PC-9 (cell line): ENCODE measurements at regions not wholly inside any gene's neighbourhood (a gene's known extent, or its start where the extent isn't known, plus 50 kb on each side); places are given as distances from the start of the nearest gene placed in this dataset.

Source experiments
- BruUV-seq: library from RNA; stranded (reverse); fragments of 400-500 nt; replicated peaks from 2 replicates; lab custom pipeline; 2021; lab: Mats Ljungman, UMichigan
- CTCF ChIA-PET: fragments of 300-600 bp; sonication (Branson Sonifier 250); formaldehyde crosslinking; loops from one replicate; lab custom pipeline; 2022; ENCODE audit warnings: antibody characterized with exemption; lab: Charles Lee
- POLR2A ChIA-PET: fragments of 300-600 bp; sonication (Branson Sonifier 250); formaldehyde crosslinking; loops from one replicate; lab custom pipeline; 2022; ENCODE audit warnings: antibody characterized with exemption; ENCODE audit not compliant: unreplicated experiment; lab: Charles Lee
- DNase-seq, 2 experiments: peaks; one replicate each; pipeline versions ENCODE4 v3.0.0 to v3.0.0-alpha.2; 2015 to 2022; ENCODE audit warnings: mixed read lengths in 1 of 2
- H2AFZ ChIP-seq: fragments of 200-600 bp; sonication (generic); 2 replicates; pipeline ENCODE4 v1.8.1; 2017; ENCODE audit warnings: antibody characterized with exemption
- H3F3A ChIP-seq: fragments of 200-600 bp; sonication (generic); 2 replicates; pipeline ENCODE4 v1.8.1; 2017; ENCODE audit warnings: antibody characterized with exemption, mild to moderate bottlenecking, low read depth; ENCODE audit not compliant: insufficient read depth
- H3K27ac ChIP-seq: fragments of 200-600 bp; sonication (generic); 2 replicates; pipeline ENCODE4 v1.6.1; 2016; ENCODE audit warnings: mixed run types
- H3K27me3 ChIP-seq: fragments of 200-600 bp; sonication (generic); 2 replicates; pipeline ENCODE4 v1.6.1; 2016; ENCODE audit warnings: low read depth, mixed run types; ENCODE audit not compliant: insufficient read depth
- H3K36me3 ChIP-seq: fragments of 200-600 bp; sonication (generic); 2 replicates; pipeline ENCODE4 v1.6.1; 2016; ENCODE audit warnings: low read depth, mixed run types
- H3K4me1 ChIP-seq: fragments of 200-600 bp; sonication (generic); replicated peaks from 2 replicates; pipeline ENCODE4 v1.6.1; 2016; ENCODE audit warnings: mixed run types; ENCODE audit not compliant: insufficient read depth
- H3K4me2 ChIP-seq: fragments of 200-600 bp; sonication (generic); 2 replicates; pipeline ENCODE4 v1.6.1; 2017; ENCODE audit warnings: mixed run types
- H3K4me3 ChIP-seq: fragments of 200-600 bp; sonication (generic); 2 replicates; pipeline ENCODE4 v1.6.1; 2016; ENCODE audit warnings: mixed run types
- H3K79me2 ChIP-seq: fragments of 200-600 bp; sonication (generic); 2 replicates; pipeline ENCODE4 v1.6.1; 2017; ENCODE audit warnings: low read depth, mixed run types
- H3K9me2 ChIP-seq: fragments of 200-600 bp; sonication (generic); 2 replicates; pipeline ENCODE4 v1.8.1; 2017; ENCODE audit warnings: mild to moderate bottlenecking; ENCODE audit not compliant: insufficient read depth
- H3K9me3 ChIP-seq: fragments of 200-600 bp; sonication (generic); 2 replicates; pipeline ENCODE4 v1.8.1; 2016; ENCODE audit warnings: low read depth; ENCODE audit not compliant: insufficient read depth
- H4K20me1 ChIP-seq: fragments of 200-600 bp; sonication (generic); 2 replicates; pipeline ENCODE4 v1.8.1; 2017; ENCODE audit not compliant: insufficient read depth
- EZH2 ChIP-seq: fragments of 200-600 bp; sonication (generic); IDR thresholded peaks from 2 replicates; pipeline ENCODE4 v1.8.0; 2017; ENCODE audit warnings: antibody characterized with exemption, low read depth
- intact Hi-C: fragments of 100-400 bp; cut with micrococcal nuclease; formaldehyde crosslinking; loops from one replicate; pipeline ENCODE4 v1.10.0; 2022; ENCODE audit not compliant: unreplicated experiment
- TF ChIP-seq, protein P1 (sequence below): fragments of 200-600 bp; sonication (generic); conservative IDR thresholded peaks from 2 replicates; pipeline ENCODE4 v1.6.1; 2017; ENCODE audit warnings: mixed run types, antibody characterized with exemption, mild to moderate bottlenecking, moderate library complexity

- no peak overlapping the region for H3K4me3 ChIP-seq
- ChIA-PET CTCF (interaction anchor here (0.6 kb wide), 1 partner anchor 743 kb away, joined by 4 read pairs; no protein-coding TSS in a partner anchor), POLR2A (no interaction called here)
- H3K36me3 ChIP-seq: no peaks in the 10 kb centered on the region
- no peaks in the 10 kb centered on the region for H3K27me3 ChIP-seq
- no peaks in the 10 kb centered on the region for H3F3A ChIP-seq
- BruUV-seq: no TSS peak
- intact Hi-C loops: no loop called here
- no peak overlapping the region for H2AFZ ChIP-seq
- no peaks in the 10 kb centered on the region for H3K4me1 ChIP-seq
- no peak overlapping the region for H3K27ac ChIP-seq
- H3K79me2 ChIP-seq: no peaks in the 10 kb centered on the region
- H3K9me2 ChIP-seq: no peaks in the 10 kb centered on the region
- DNase-seq: no peak
- H4K20me1 ChIP-seq: no peaks in the 10 kb centered on the region
- TF ChIP-seq EZH2: no peak
- TF ChIP-seq, protein P1, sequence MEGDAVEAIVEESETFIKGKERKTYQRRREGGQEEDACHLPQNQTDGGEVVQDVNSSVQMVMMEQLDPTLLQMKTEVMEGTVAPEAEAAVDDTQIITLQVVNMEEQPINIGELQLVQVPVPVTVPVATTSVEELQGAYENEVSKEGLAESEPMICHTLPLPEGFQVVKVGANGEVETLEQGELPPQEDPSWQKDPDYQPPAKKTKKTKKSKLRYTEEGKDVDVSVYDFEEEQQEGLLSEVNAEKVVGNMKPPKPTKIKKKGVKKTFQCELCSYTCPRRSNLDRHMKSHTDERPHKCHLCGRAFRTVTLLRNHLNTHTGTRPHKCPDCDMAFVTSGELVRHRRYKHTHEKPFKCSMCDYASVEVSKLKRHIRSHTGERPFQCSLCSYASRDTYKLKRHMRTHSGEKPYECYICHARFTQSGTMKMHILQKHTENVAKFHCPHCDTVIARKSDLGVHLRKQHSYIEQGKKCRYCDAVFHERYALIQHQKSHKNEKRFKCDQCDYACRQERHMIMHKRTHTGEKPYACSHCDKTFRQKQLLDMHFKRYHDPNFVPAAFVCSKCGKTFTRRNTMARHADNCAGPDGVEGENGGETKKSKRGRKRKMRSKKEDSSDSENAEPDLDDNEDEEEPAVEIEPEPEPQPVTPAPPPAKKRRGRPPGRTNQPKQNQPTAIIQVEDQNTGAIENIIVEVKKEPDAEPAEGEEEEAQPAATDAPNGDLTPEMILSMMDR: no peak
- H3K4me2 ChIP-seq: no peak overlapping the region
- H3K9me3 ChIP-seq: no peaks in the 10 kb centered on the region
Measured at GRCh38 chr13:83423861-83424260, 458.4 kb downstream of the SLITRK1 start.

- Histone ChIP-seq H3K9me3 (no peaks in the 10 kb centered on the region), H3K9me2 (peaks cover 2% of the 10 kb centered on the region; the same call in 1 of the 2 replicates), H3K4me2 (no peak overlapping the region), H3K79me2 (no peaks in the 10 kb centered on the region), H3K27ac (no peak overlapping the region), H3K4me3 (no peak overlapping the region), H2AFZ (no peak overlapping the region), H3K27me3 (no peaks in the 10 kb centered on the region), H3K36me3 (no peaks in the 10 kb centered on the region), H4K20me1 (no peaks in the 10 kb centered on the region), H3K4me1 (no peaks in the 10 kb centered on the region), H3F3A (no peaks in the 10 kb centered on the region)
- POLR2A ChIA-PET: no interaction called here
- CTCF ChIA-PET: interaction anchor here (0.6 kb wide), 1 partner anchor 744 kb away, joined by 4 read pairs; no protein-coding TSS in a partner anchor
- BruUV-seq: no TSS peak
- TF ChIP-seq, protein P1: no peak
- DNase-seq: no peak
- intact Hi-C loops: no loop called here
Measured at GRCh38 chr13:83423381-83423780, 458.9 kb downstream of the SLITRK1 start.

DNA sequence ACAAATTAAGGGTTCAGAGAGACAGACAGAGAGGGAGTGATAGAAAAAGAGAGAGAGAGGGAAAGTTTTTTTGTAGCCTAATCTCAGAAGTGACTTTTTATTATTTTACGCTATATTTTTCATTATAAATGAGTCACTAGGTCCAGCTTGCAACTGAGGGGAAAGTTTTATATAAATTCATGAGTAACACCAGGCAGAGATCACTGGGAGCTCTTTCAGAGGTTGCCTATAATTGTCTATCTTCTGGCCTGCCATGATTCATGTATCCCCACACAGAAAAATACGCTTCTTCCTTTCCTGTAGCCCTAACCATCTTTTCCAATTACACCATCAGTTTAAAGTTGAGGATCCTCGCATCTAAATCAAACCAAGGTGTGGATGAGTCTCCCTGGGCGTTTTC is 467.9 kb downstream of the SLITRK1 start:
- peaks cover 4% of the 10 kb centered on the region; the same call in 1 of the 2 replicates for H3K9me2 ChIP-seq
- H3K27me3 ChIP-seq: no peaks in the 10 kb centered on the region
- H4K20me1 ChIP-seq: no peaks in the 10 kb centered on the region
- no peak overlapping the region for H2AFZ ChIP-seq
- no peaks in the 10 kb centered on the region for H3K79me2 ChIP-seq
- H3F3A ChIP-seq: no peaks in the 10 kb centered on the region
- no peak overlapping the region for H3K4me2 ChIP-seq
- H3K36me3 ChIP-seq: no peaks in the 10 kb centered on the region
- H3K4me1 ChIP-seq: no peaks in the 10 kb centered on the region
- no peak for TF ChIP-seq EZH2
- TF ChIP-seq, protein P1: no peak
- ChIA-PET CTCF (no interaction called here), POLR2A (no interaction called here)
- no peaks in the 10 kb centered on the region; the same call in 1 of the 2 replicates for H3K9me3 ChIP-seq
- H3K27ac ChIP-seq: no peak overlapping the region
- no peak for DNase-seq
- H3K4me3 ChIP-seq: no peak overlapping the region
- intact Hi-C loops: no loop called here
- BruUV-seq: no TSS peak
